Activated T-cell treated with anti-CD3 and anti-CD28 coated beads for 1 hour (primary cell): ENCODE measurements at regions not wholly inside any gene's neighbourhood (a gene's known extent, or its start where the extent isn't known, plus 50 kb on each side); places are given as distances from the start of the nearest gene placed in this dataset.
"Not testable (repeated sequence)": the region's sequence is repeated elsewhere in the genome, so short reads cannot be mapped to it uniquely, and the experiment has no call there.

Experiments
- DNase-seq: peaks from one replicate; pipeline ENCODE4 v3.0.0-alpha.2; 2020; ENCODE audit warnings: low read depth

DNA sequence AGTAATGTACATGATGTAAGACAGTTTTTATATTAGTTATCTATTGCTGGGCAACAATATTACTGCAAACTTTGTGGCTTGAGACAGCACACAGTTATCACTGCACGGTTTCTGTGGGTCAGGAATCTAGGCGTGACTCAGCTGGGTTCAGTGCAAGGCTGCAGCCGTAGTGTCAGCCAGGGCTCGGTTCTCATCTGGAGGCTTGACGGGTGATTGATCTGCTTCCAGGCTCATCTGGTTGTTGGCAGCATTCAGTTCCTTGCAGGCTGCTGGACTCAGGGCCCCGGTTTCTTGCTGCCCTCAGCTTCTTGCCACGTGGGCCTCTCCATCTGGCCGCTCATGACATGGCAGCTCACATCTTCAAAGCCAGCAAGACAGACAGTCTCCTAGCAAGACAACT is 197.7 kb upstream of the EEF2KMT start:
- not testable (repeated sequence) for DNase-seq

DNA sequence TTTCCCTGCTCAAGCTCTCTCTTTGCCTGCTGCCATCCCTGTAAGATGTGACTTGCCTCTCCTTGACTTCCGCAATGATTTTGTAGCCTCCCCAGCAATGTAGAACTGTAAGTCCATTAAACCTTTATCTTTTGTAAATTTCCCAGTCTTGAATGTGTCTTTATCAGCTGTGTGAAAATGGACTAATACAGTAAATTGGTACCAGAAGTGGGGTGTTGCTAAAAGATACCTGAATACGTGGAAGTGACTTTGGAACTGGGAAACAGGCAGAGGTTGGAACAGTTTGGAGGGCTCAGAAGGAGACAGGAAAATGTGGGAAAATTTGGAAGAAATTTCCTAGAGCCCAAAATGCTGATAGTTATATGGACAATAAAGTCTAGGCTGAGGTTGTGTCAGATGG is 184.6 kb upstream of the EEF2KMT start:
- DNase-seq: not testable (repeated sequence)

DNA sequence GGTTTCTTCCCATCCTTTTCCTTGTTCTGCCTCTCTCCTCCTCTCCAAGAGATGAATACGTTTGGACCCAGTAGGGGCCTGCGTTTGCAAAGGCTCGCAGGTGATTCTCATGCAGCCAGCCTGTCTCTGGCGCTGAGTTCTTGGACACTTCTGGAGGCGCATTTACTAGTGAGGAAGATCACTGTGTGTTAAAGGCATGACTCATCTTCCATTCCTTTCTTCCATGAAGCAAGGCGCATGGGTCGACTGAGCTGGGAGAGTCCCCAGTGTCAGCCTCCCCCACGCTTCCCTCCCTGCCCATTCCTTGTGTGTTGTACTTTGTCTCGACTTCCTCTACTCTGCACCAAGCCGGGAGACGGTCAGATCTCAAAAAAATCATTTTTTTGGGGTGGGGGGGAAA is 159.9 kb upstream of the EEF2KMT start:
- no peak for DNase-seq

- DNase-seq: no peak
Measured at GRCh38 chr16:5252791-5253190, 155.2 kb upstream of the EEF2KMT start.

DNA sequence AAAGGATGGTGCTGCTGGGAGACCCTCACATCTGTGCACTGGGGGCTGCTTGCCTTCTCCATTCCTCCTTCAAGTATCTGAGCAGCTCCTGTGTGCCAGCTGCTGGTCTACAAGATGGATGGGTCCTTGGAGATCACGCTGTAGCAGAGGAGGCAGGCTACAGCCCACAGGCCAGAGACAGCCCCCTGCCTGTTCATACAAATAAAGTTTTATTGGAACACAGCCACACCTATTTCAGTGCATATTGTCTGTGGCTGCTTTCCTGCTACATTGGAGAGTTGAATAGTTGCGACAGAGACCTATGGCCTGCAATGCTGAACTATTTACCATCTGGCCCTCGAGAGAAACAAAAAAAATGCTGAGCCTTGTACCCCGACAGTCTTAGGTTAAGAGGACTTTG is 149.8 kb upstream of the EEF2KMT start:
- not testable (repeated sequence) for DNase-seq

- not testable (repeated sequence) for DNase-seq
Measured at GRCh38 chr16:5240278-5240626, 142.7 kb upstream of the EEF2KMT start.

DNA sequence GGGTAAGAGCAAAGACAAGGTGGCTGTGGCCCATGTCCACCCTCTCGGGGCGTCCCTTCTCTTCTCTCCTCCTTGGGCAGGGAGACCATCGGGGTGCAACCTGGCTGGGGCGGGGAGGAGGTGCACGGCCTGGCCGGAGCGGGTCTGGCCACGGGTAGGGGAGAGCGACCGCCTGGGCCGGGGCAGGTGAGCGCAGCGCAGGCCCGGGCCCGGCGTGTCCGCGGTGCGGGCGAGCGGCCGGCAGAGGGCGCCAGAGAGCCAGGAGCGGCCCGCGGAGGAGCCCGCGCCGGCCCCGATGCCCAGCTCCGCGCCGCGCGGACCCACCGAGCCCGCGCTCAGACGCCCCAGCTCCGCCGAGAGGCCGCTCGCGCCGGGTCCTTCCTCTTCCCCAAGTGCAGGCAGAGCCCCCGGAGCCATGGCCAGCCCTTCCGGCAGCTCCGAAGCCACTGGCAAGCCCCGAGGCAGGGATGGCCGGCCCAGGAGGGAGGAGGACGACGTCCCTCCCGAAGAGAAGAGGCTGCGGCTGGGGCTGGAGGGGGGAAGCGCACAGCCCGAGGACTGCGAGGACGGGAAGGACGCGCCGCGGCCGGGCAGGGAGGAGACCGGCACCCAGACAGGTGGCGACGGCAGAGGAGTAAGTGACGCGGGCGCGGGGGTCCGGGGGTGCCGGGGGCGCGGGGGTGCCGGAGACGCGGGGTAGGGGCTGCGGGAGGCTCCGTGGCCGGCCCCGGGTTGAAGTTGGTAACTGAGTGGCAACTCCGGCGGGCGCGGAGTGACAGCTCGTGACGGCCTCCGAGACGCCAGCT is 142.1 kb upstream of the EEF2KMT start:
- DNase-seq: peak; percentile 42

- no peak for DNase-seq
Measured at GRCh38 chr16:5235119-5235518, 137.5 kb upstream of the EEF2KMT start.

DNA sequence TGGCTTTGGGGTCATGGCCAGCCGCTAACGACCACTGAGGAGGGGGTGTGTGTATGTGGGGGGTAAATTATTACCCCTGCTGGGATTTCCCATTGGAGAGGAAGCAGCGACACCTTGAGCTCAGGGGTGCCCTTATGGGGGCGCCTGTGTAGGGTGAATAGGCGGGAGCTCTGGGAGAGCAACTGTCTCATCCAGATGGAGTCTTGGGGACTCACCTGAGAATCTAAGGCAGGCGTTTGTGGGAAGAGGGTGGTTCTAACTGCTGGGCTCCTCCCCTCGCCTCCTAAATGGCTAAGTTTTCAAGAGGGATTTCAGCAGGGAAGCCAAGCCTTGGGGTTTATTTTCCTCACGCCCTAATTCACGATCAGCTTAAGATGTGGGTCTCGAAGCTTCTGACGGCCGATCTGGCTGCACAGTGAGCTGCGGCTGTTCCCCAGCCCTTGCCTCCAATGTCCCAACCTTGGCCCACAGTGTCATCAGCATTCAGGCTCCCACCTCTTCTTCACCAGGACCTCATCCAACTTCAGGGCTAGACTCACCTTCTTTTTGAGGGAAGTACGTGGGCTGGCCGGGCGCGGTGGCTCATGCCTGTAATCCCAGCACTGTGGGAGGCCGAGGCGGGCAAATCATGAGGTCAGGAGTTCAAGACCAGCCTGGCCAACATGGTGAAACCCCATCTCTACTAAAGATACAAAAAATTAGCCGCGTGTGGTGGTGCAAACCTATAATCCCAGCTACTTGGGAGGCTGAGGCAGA is 136.9 kb upstream of the EEF2KMT start:
- no peak for DNase-seq

DNA sequence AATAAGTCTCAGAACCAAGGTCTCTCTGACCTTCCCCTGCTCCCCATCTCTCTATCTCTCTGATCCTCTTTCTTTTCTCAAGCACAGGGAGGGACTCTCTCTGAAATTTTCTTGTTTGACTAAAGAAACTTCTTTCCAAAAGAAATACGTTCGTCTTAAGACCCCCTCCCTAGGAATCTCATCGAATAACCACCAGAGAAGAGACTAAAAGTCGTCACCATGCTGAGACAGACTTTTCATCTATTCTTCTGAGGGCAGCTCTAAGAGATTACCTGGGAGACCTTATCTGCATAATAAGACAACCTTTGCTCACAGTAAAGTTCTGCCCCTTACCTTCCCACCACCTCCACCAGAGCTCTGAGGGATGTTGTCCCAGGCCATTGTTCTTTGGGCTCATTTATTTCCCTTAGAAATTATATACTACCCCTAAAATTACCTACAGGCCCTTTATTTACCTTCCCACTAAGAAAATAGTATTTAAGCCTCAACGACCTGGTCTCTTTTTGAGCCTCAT is 133.7 kb upstream of the EEF2KMT start:
- DNase-seq: no peak

DNA sequence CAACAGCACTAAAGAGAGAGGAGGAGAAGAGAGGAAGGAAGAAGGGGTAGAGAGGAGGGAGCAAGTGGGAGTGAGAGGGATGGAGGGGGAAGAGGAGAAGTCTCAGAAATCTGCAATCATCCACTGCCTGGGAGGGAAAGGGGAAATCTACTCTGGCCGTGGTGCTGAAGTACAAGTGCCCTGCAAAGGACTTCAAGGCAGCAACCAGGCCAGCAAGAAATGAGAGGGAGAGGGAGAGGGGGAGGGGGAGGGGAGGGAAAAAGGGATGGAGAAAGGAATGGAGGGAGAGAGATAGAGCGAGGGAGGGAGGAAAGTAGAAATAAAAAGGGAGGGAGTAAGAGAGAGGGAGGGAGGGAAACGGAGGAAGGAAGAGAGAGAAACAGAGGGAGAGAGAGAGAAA is 130.8 kb upstream of the EEF2KMT start:
- no peak for DNase-seq

- DNase-seq: no peak
Measured at GRCh38 chr16:5225931-5226655, 128.5 kb upstream of the EEF2KMT start.

DNA sequence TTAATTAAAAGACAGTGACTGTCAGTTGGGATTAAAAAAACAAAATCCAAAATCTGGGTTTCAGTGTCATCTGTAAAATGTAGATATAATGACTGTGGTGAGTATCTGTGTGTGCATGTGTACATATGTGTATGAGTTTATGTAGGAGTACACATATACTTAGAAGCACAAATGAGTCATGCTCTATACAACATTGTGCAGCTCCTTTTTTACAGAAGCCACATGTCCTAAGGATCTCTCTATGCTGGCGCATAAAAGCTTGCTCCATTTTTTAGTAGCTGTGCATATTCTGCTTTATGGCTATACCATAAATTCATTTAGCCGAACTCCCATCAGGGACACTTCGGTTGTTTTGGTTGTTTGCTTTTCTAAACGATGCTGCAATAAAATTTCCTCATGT is 125.2 kb upstream of the EEF2KMT start:
- no peak for DNase-seq

GRCh38 chr16:5221831-5222230 is 124.2 kb upstream of the EEF2KMT start:
- not testable (repeated sequence) for DNase-seq

GRCh38 chr16:5220705-5221104 is 123.1 kb upstream of the EEF2KMT start:
- no peak for DNase-seq

DNA sequence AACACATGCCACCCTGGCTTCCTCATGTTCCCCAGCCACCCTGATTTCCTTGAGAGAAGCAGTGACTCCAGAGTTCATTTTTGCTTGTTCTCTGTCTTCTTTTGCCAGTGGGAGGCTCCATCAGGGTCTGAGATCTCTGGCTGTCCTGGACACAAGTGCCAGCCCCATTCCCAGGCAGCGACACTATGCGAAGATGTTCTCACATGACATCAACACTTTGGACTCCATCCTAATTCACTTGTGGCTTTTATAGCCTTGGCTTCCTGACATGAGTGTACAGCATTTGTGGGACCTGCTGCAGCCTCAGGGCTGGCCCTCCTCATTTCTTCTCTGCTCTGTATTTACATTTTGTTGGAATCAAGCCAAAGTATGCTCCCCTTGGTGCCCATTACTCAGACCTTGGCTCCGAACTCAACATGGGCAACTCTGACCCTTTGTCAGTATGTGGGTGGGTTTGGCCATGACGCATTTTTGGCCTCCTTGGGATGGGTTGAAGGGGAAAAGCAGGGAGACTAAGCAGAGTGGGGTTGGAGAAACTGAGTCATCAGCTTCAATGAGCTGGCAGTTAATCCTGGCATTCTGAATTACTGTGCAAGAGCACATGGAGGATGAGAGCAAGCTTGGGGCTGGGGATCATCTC is 119.0 kb upstream of the EEF2KMT start:
- no peak for DNase-seq

- DNase-seq: no peak
Measured at GRCh38 chr16:5215901-5216300, 118.3 kb upstream of the EEF2KMT start.

GRCh38 chr16:5214466-5214865 is 116.9 kb upstream of the EEF2KMT start:
- no peak for DNase-seq

DNA sequence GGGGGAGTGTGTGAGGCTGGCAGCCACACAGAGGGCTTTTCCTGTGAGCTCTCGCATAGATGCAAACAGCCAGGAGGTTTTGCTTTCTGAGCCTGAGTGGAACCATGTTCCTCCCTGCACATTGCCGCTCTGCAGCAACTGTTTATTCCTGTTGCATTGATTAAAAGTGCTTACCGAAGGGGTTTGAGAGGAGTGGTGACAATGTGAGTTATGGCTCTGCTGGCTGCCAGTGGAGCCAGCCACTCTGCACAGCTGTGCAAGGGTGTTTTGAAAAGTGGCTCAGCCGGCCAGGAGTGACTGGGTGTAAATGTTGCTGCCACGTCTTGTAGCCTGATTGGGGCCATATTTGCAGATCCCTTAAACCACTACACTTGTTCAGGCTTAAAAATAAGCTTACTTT is 114.9 kb upstream of the EEF2KMT start:
- DNase-seq: not testable (repeated sequence)

GRCh38 chr16:5207862-5208498 is 110.4 kb upstream of the EEF2KMT start:
- not testable (repeated sequence) for DNase-seq

GRCh38 chr16:5207001-5207523 is 109.5 kb upstream of the EEF2KMT start:
- DNase-seq: no peak
